ENCODE measurements at regions not wholly inside any gene's neighbourhood (a gene's known extent, or its start where the extent isn't known, plus 50 kb on each side); places are given as distances from the start of the nearest gene placed in this dataset.

DNA sequence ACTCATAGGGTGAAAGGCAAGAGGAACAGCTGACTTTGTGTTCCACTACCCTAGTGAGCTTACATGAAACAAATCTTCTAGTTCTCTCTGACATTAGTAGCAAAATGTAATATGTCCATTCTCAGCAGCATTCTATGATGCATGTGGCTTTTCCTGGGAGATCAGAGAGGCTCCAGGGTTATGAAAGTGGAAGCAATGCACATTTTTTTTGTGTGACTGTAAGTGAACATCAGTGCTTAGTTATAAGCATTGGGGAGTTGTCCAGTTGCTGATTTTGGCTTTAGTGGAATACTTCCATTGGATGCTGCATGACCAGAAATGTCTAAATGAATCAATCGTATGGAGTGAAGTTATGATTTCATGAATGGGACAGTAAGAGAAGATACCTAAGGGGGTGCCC is 255.9 kb downstream of the FAT3 start:
- TF ChIP-seq, protein P1, sequence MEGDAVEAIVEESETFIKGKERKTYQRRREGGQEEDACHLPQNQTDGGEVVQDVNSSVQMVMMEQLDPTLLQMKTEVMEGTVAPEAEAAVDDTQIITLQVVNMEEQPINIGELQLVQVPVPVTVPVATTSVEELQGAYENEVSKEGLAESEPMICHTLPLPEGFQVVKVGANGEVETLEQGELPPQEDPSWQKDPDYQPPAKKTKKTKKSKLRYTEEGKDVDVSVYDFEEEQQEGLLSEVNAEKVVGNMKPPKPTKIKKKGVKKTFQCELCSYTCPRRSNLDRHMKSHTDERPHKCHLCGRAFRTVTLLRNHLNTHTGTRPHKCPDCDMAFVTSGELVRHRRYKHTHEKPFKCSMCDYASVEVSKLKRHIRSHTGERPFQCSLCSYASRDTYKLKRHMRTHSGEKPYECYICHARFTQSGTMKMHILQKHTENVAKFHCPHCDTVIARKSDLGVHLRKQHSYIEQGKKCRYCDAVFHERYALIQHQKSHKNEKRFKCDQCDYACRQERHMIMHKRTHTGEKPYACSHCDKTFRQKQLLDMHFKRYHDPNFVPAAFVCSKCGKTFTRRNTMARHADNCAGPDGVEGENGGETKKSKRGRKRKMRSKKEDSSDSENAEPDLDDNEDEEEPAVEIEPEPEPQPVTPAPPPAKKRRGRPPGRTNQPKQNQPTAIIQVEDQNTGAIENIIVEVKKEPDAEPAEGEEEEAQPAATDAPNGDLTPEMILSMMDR (conservative IDR thresholded peaks at IDR 0.05 in 1 of 2, IDR thresholded peaks at IDR 0.05 in 1 of 2; ENCODE audit: extremely low read depth in 1 of 2, insufficient read depth in 1 of 2, low read depth in 1 of 2, low read length in 2 of 2): no peak
- no peak for TF ChIP-seq EZH2 (IDR thresholded peaks at IDR 0.05; ENCODE audit: borderline replicate concordance, low read length)
